ENCODE measurements at regions not wholly inside any gene's neighbourhood (a gene's known extent, or its start where the extent isn't known, plus 50 kb on each side); places are given as distances from the start of the nearest gene placed in this dataset.
"Not testable (repeated sequence)": the region's sequence is repeated elsewhere in the genome, so short reads cannot be mapped to it uniquely, and the experiment has no call there.

- no peak for DNase-seq
Observed at GRCh38 chr1:88608139-88608943, 75.7 kb upstream of the PKN2 start.

GRCh38 chr1:88609051-88609450 lies 75.0 kb upstream of the PKN2 start:
- DNase-seq = no peak

GRCh38 chr1:88610687-88611086 lies 73.4 kb upstream of the PKN2 start:
- no peak for DNase-seq

GRCh38 chr1:88612292-88612691 lies 71.8 kb upstream of the PKN2 start:
- DNase-seq = no peak

- DNase-seq = no peak
Observed at GRCh38 chr1:88612773-88613172, 71.3 kb upstream of the PKN2 start.

GRCh38 chr1:88618331-88618730 lies 65.7 kb upstream of the PKN2 start:
- DNase-seq = no peak

- not testable (repeated sequence) for DNase-seq
Observed at GRCh38 chr1:88623101-88623500, 61.0 kb upstream of the PKN2 start.

Data from activated gamma-delta T cell treated with Interleukin-2 at 50 U/mL for 16 hours (primary cell).